ENCODE measurements at regions not wholly inside any gene's neighbourhood (a gene's known extent, or its start where the extent isn't known, plus 50 kb on each side); places are given as distances from the start of the nearest gene placed in this dataset.

DNA sequence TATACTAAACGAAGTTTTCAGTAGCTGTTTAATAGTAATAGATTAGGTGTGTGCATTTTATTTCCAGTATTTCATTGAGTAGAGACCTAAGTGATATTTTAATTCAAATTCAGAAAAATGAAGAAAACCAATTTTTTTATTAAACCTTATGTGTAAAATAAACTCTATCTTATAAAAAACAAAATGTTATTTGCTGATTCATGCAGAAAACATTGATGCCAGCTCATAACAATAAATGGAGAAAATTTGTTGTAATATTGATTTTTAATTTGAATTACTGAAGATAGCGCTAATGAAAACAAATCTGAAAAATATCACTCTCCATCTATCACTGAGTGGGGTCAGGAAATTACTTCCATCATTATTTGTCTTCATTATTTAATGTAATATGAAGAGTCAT is 1177.8 kb upstream of the SEMA6A start:
- TF ChIP-seq POLR2A (IDR thresholded peaks at IDR 0.05; ENCODE audit: low read length) (no peak), GATA1 (IDR thresholded peaks at IDR 0.05; ENCODE audit: low read depth, low read length) (no peak)
